ENCODE measurements at regions not wholly inside any gene's neighbourhood (a gene's known extent, or its start where the extent isn't known, plus 50 kb on each side); places are given as distances from the start of the nearest gene placed in this dataset.
A peak's percentile ranks its signal among the peaks of the same experiment; 100 is the strongest.

- Histone ChIP-seq H3K4me3 (ENCODE audit: low read length) (no peak overlapping the region), H3K9ac (ENCODE audit: low read length) (no peak overlapping the region), H3F3A (ENCODE audit: insufficient read depth, low read length, poor library complexity, severe bottlenecking) (no peaks in the 10 kb centered on the region), H3K9me2 (ENCODE audit: insufficient read depth, low read length) (no peaks in the 10 kb centered on the region), H3K27ac (ENCODE audit: low read length) (no peak overlapping the region), H4K20me1 (ENCODE audit: insufficient read depth) (no peaks in the 10 kb centered on the region), H3K9me3 (ENCODE audit: low read length) (no peaks in the 10 kb centered on the region), H2AFZ (ENCODE audit: low read depth, low read length) (no peak overlapping the region), H3K4me2 (ENCODE audit: low read length) (no peak overlapping the region), H3K27me3 (ENCODE audit: insufficient read depth, low read depth, low read length) (no peaks in the 10 kb centered on the region), H3K36me3 (ENCODE audit: insufficient read depth, low read length) (no peaks in the 10 kb centered on the region), H3K79me2 (replicated peaks; ENCODE audit: insufficient read depth, low read length) (no peaks in the 10 kb centered on the region)
- TF ChIP-seq SMC3 (conservative IDR thresholded peaks at IDR 0.05; ENCODE audit: poor library complexity) (no peak), RAD21 (conservative IDR thresholded peaks at IDR 0.05) (no peak), POLR2AphosphoS5 (IDR thresholded peaks at IDR 0.05) (no peak), REST (IDR thresholded peaks at IDR 0.05; ENCODE audit: borderline replicate concordance) (no peak)
Observed at GRCh38 chr12:61987173-61987572, 273.0 kb upstream of the USP15 start.

DNA sequence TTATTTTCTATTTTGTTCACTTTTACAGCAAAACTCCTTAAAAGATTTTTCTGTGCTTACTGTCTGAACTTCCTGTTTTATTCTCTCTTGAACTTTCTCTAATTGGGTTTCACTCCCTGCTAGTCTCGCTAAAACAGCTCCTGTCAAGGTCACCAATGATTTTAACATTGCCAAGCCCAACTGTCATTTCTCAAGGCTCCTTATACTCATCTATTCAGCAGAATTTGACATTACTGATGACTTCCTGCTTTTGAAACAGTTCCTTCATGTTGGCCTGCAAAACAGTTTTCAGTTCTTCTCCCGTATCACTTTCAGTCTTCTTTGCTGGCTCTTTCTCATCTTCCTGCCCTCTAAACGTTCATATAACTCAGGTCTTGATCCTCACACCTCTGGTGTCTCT lies 268.5 kb upstream of the USP15 start:
- Histone ChIP-seq H2AFZ (ENCODE audit: low read depth, low read length) (no peak overlapping the region), H3K9ac (ENCODE audit: low read length) (no peak overlapping the region), H3K79me2 (replicated peaks; ENCODE audit: insufficient read depth, low read length) (no peaks in the 10 kb centered on the region), H3K27me3 (ENCODE audit: insufficient read depth, low read depth, low read length) (no peaks in the 10 kb centered on the region), H4K20me1 (ENCODE audit: insufficient read depth) (no peaks in the 10 kb centered on the region), H3K27ac (ENCODE audit: low read length) (no peak overlapping the region), H3K4me3 (ENCODE audit: low read length) (no peak overlapping the region), H3K36me3 (ENCODE audit: insufficient read depth, low read length) (no peaks in the 10 kb centered on the region), H3K4me2 (ENCODE audit: low read length) (no peak overlapping the region), H3F3A (ENCODE audit: insufficient read depth, low read length, poor library complexity, severe bottlenecking) (no peaks in the 10 kb centered on the region), H3K9me3 (ENCODE audit: low read length) (no peaks in the 10 kb centered on the region), H3K9me2 (ENCODE audit: insufficient read depth, low read length) (no peaks in the 10 kb centered on the region)
- TF ChIP-seq, protein P1, sequence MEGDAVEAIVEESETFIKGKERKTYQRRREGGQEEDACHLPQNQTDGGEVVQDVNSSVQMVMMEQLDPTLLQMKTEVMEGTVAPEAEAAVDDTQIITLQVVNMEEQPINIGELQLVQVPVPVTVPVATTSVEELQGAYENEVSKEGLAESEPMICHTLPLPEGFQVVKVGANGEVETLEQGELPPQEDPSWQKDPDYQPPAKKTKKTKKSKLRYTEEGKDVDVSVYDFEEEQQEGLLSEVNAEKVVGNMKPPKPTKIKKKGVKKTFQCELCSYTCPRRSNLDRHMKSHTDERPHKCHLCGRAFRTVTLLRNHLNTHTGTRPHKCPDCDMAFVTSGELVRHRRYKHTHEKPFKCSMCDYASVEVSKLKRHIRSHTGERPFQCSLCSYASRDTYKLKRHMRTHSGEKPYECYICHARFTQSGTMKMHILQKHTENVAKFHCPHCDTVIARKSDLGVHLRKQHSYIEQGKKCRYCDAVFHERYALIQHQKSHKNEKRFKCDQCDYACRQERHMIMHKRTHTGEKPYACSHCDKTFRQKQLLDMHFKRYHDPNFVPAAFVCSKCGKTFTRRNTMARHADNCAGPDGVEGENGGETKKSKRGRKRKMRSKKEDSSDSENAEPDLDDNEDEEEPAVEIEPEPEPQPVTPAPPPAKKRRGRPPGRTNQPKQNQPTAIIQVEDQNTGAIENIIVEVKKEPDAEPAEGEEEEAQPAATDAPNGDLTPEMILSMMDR (IDR thresholded peaks at IDR 0.05; ENCODE audit: poor library complexity, severe bottlenecking), result no peak
- TF ChIP-seq POLR2AphosphoS5 (IDR thresholded peaks at IDR 0.05) (no peak), MXI1 (conservative IDR thresholded peaks at IDR 0.05; ENCODE audit: poor library complexity, severe bottlenecking) (no peak)

- H3K27me3 ChIP-seq (ENCODE audit: insufficient read depth, low read depth, low read length), result no peaks in the 10 kb centered on the region
- no peak overlapping the region for H2AFZ ChIP-seq (ENCODE audit: low read depth, low read length)
- H3K36me3 ChIP-seq (ENCODE audit: insufficient read depth, low read length), result no peaks in the 10 kb centered on the region
- H3K9ac ChIP-seq (ENCODE audit: low read length), result no peak overlapping the region
- no peaks in the 10 kb centered on the region for H3K79me2 ChIP-seq (replicated peaks; ENCODE audit: insufficient read depth, low read length)
- no peaks in the 10 kb centered on the region for H4K20me1 ChIP-seq (ENCODE audit: insufficient read depth)
- TF ChIP-seq RAD21 (conservative IDR thresholded peaks at IDR 0.05) (peak; percentile 52), SMC3 (conservative IDR thresholded peaks at IDR 0.05; ENCODE audit: poor library complexity) (no peak), EZH2 (IDR thresholded peaks at IDR 0.05; ENCODE audit: borderline replicate concordance, insufficient read depth, low read length, poor library complexity, severe bottlenecking) (no peak)
- TF ChIP-seq, protein P1 (IDR thresholded peaks at IDR 0.05; ENCODE audit: poor library complexity, severe bottlenecking), result peak; percentile 52
- H3F3A ChIP-seq (ENCODE audit: insufficient read depth, low read length, poor library complexity, severe bottlenecking), result no peaks in the 10 kb centered on the region
- H3K4me2 ChIP-seq (ENCODE audit: low read length), result no peak overlapping the region
- H3K9me2 ChIP-seq (ENCODE audit: insufficient read depth, low read length), result no peaks in the 10 kb centered on the region
- no peak overlapping the region for H3K4me3 ChIP-seq (ENCODE audit: low read length)
- no peak overlapping the region for H3K27ac ChIP-seq (ENCODE audit: low read length)
- H3K9me3 ChIP-seq (ENCODE audit: low read length), result no peaks in the 10 kb centered on the region
Observed at GRCh38 chr12:61993734-61994345, 266.4 kb upstream of the USP15 start.

Data from neural cell (in vitro differentiated cells).